ENCODE measurements at regions not wholly inside any gene's neighbourhood (a gene's known extent, or its start where the extent isn't known, plus 50 kb on each side); places are given as distances from the start of the nearest gene placed in this dataset.

- no peak for DNase-seq (ENCODE audit: low read depth, low spot score)
These were observed 49.9 kb upstream of the MAFB start for GRCh38 chr20:40738976-40739375.

DNA sequence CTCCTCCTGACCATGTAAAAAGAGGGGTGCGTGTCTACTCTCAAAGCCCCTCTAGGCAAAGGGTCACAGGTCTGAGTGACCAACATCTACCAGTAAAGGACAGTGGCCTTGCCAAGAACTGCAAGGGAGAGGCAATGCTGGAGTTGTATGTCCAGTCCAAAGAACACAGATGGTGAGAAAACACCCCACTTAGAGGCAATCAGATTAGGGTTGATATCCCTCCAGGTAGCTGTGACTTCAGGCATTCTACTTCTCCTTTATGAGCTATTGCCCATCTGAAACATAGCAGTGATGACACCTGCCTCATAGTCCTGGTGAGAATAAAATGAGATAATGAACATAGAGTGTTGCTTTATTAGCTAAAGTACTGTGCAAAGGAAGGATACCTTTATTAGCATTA lies 50.8 kb upstream of the MAFB start:
- DNase-seq (ENCODE audit: low read depth, low spot score): no peak

DNA sequence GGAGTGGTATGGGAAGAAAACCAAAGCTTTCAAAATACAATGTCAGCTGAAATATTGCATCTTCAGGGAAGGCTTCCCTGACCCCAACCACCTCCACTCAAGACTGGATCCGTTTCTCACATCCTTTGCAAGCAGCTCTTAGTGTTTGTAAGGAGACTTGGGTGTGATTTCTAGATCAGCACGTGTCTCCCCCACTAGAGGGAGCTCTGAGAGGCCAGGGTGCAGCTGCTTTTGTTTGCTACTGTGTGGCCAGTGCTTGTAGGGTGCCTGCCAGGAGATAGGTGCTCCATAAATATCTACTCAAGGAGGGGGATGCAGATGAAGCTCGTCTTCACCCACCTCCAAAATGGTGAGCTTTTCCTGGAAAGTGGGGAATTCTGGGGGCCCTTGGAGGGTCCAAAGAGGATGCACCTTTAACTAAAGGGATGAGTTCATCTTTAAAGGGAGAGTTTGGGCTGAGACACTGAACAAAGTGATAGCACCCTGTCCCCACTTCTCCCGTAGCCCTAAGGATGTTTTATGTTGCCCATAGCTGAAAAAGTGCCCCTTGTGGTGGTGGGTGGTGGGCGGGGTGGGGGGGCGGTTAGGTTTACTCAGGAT lies 52.6 kb upstream of the MAFB start:
- DNase-seq (ENCODE audit: low read depth, low spot score): peak; percentile 6

- no peak for DNase-seq (ENCODE audit: low read depth, low spot score)
These were observed 54.2 kb upstream of the MAFB start for GRCh38 chr20:40743141-40743775.

DNA sequence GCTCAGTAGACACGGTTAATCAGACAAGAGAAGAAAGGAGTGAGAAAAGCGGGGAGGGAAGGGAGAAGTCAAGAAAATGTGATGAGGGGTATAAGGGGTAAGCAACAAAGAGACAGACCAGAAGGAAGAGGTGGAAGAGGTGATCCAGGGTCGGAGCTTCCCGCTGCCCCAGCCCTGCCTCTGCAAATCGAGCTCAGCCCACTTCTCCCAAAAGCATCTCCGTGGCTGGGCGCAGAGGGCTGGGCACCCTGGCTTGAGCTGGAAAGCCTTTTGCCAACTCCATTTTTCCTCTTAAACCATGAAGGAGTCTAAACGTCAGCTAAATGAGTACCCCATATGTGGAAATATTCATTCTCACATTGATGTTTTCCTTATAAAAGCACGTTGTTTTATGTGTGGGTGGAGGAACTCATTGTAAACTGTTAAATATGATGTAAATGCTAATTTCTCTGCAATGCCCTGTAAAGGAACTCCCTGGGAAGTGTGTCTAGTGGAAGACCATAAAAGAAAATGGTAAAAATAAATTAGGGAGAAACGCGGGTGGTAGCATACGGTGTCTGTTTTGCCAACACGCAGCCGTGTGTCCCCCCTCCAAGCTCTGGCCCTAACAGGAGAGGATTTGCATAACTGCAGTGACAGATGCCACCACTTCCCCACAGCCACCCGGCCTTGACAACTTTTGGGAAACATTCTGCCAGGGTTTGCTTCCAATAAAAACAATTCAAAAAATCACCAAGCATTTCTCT lies 55.2 kb upstream of the MAFB start:
- no peak for DNase-seq (ENCODE audit: low read depth, low spot score)

DNA sequence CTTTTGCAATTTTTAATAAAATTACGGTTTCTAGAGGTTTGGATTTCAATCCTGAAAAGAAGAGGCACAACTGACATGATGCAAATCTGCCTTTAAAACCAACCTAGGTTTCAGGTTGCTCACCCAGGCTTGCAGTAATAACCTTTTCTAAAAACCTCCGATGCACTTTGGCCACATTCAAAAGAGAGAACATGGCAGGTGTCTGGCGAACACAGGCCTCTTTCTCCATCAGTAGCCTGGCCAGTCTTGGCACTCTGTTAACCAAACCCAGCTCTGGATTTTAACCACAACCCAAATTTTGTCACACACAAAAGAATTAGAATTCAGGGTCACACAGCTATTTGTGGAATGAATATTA lies 55.8 kb upstream of the MAFB start:
- no peak for DNase-seq (ENCODE audit: low read depth, low spot score)

GRCh38 chr20:40746251-40746650 lies 57.2 kb upstream of the MAFB start:
- DNase-seq (ENCODE audit: low read depth, low spot score): no peak

GRCh38 chr20:40748182-40748581 lies 59.1 kb upstream of the MAFB start:
- DNase-seq (ENCODE audit: low read depth, low spot score): no peak

DNA sequence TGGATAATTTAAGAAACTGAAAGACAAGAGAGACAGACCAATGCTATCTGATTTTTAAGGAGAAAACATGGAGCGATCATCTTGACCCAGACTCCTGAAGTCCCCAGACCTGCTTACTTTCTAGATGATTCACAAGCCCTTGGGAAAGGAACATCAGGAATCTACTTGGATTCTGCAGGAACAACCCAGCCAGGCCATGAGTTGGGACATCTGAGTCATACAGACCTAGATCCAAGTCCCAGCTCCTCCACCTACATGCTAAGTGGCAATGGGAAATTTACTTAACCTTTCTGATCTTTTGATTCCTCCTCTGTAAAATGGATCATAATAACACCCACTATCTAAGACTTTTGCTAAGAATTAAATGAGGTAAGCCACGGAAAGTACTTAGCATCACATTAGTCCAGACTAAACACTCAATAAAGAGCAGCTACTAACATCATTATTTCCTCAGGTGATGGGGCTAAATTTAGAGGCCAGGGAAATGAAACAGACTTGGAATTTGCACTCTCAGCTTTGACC lies 61.0 kb upstream of the MAFB start:
- no peak for DNase-seq (ENCODE audit: low read depth, low spot score)

- no peak for DNase-seq (ENCODE audit: low read depth, low spot score)
These were observed 61.6 kb upstream of the MAFB start for GRCh38 chr20:40750541-40751035.

DNA sequence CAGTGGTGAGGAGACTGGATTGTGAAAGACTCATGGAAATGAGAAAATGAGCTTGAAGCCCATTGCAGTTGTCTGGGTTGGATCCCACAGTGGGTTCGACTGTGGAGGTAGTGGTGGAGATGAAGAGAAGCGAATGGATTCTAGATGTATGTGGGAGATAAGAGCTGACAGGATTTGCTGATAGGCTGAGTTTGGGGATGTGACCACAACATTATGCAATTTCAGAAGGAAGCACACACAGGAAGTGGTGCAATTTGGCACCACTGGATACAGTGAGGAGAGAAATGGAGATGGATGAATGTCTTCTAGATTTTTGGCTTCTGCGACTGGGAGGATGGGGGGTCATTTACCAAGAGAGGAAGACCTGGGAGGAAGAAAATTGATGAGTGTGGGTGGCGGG lies 64.4 kb upstream of the MAFB start:
- no peak for DNase-seq (ENCODE audit: low read depth, low spot score)

GRCh38 chr20:40754339-40754943 lies 65.4 kb upstream of the MAFB start:
- DNase-seq (ENCODE audit: low read depth, low spot score): no peak

DNA sequence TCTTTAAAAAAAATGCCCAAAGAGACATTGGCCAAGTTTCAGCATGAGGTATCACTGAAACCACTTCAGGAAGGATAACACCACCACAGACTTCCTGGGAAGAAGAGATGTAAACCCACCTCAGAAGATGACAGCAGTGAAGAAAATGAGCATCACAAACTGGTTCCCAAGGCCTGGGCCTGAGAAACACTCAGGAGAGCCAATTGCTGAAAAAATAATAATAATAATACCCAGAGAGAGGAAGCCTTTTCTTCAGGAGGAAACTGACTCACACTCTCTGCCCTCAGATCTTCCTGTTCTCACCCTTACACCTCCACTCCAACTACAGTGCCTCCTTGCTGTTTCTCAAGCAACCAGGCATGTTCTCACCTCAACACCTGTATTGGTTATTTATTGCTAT lies 68.1 kb upstream of the MAFB start:
- DNase-seq (ENCODE audit: low read depth, low spot score): no peak

DNA sequence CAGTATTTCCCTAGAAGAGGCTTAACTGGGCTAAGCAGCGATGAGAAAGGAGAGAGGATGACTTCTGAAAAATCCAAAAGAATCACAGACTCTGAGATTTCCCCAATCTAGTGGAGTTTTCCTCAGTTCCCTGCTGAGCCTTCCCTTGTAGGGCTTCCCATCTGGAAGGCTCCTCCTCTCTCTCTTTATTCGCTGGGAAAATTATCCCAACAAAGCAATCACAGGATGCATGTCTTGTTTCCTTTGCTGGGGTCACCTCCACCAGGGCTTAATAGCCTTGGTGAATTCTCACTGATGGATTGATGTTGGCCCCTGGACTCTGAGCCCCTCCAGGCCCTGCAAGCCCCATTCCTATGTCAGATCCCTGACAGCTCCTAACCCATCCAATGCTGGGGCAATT lies 69.8 kb upstream of the MAFB start:
- no peak for DNase-seq (ENCODE audit: low read depth, low spot score)

DNA sequence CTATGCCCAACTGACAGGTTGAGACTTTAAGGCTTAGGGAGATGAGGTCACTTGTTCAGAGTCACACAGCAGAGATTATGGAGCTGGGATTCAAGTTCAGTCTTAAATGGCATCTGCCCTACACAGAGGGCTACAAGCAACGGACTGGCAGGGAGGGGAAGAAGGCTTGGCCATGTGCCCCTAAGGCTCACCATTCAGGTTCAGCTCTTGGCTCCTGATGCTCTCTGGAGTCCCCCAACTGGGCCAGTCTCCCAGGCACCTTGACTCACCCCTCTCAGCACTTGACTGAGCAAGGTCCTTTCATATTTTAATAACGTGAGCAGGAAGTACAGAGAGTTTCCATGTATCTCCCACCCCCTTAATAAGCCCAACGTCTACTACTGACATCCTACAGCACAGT lies 71.4 kb upstream of the MAFB start:
- DNase-seq (ENCODE audit: low read depth, low spot score): no peak

DNA sequence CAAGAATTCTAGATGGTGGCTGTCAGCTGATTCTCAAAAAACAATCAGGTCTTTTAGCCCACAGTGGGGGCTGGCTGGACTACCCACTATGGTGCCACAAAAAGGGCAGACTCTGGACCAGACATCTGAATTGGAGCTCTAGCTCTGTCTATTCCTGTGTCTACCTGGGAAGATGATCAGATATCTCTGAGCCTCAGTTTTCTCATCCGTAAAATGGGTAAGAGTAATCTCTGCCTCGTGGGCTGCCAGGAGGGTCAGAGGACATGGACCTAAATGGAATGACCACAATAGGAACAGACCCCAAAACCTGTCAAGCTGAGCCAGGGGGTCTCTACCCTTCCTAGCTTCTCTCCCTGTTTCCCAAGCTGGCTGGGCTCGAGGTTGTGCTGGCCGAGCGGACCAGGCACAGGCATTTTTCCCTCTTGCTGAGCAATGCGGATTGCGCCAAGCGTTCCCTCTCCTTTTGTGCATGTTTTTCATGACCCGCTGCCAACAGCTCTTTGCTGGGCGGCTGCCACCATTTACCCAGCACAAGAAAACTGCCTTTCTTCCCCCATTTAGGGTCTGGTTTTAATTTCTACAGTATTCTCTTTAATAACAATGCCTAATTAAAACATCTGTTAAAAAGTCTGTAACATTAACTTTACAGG lies 74.7 kb upstream of the MAFB start:
- no peak for DNase-seq (ENCODE audit: low read depth, low spot score)

- no peak for DNase-seq (ENCODE audit: low read depth, low spot score)
These were observed 76.9 kb upstream of the MAFB start for GRCh38 chr20:40765814-40766480.

- no peak for DNase-seq (ENCODE audit: low read depth, low spot score)
These were observed 78.0 kb upstream of the MAFB start for GRCh38 chr20:40766790-40767614.

GRCh38 chr20:40767615-40767924 lies 78.5 kb upstream of the MAFB start:
- no peak for DNase-seq (ENCODE audit: low read depth, low spot score)

DNA sequence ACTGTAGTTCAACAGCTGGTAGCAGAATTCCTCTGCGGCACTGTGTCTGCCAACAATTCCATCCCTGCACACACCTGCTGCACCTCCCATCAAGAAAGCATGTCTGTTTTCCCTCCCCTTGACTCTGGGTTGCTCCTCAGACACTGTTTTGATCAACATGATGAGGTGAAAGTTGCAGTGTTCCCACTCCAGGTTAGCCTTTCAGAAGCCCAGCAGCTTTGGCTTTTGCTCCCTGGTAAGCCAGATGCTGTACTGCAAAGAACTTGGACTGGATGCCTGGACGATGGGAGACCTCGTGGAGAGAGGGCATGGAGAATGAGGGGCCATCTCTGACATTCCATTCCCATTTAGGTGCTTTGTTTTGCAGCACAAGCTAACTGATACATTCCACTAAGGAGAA lies 79.1 kb upstream of the MAFB start:
- DNase-seq (ENCODE audit: low read depth, low spot score): no peak

Data from activated CD4-positive, CD25-positive, alpha-beta regulatory T cell treated with anti-CD3 and anti-CD28 coated beads, Interleukin-2, amount 50 U/mL, for 16 hours (primary cell).